SJCRH30 (cell line): ENCODE measurements at regions not wholly inside any gene's neighbourhood (a gene's known extent, or its start where the extent isn't known, plus 50 kb on each side); places are given as distances from the start of the nearest gene placed in this dataset.

Experiments
- DNase-seq, 2 experiments: peaks; one replicate each; pipeline ENCODE4 v3.0.0-alpha.2; 2015 to 2020
- H3K27ac ChIP-seq: fragments of 250-450 bp; sonication (Bioruptor Pico); 2 replicates; pipeline ENCODE4 v1.5.1; 2020; ENCODE audit warnings: mild to moderate bottlenecking, moderate library complexity
- H3K27me3 ChIP-seq: fragments of 250-450 bp; sonication (Bioruptor Pico); 2 replicates; pipeline ENCODE4 v1.5.1; 2020; ENCODE audit warnings: mild to moderate bottlenecking, moderate library complexity
- H3K36me3 ChIP-seq: fragments of 250-450 bp; sonication (Bioruptor Pico); 2 replicates; pipeline ENCODE4 v1.5.1; 2020; ENCODE audit warnings: mild to moderate bottlenecking, moderate library complexity
- H3K4me1 ChIP-seq: fragments of 250-450 bp; sonication (Bioruptor Pico); 2 replicates; pipeline ENCODE4 v1.5.1; 2020; ENCODE audit warnings: mild to moderate bottlenecking, moderate library complexity
- H3K4me3 ChIP-seq: fragments of 250-450 bp; sonication (Bioruptor Pico); 2 replicates; pipeline ENCODE4 v1.5.1; 2020; ENCODE audit warnings: mild to moderate bottlenecking, moderate library complexity
- H3K9me3 ChIP-seq: fragments of 250-450 bp; sonication (Bioruptor Pico); replicated peaks from 2 replicates; pipeline ENCODE4 v1.5.1; 2020; ENCODE audit warnings: mild to moderate bottlenecking, moderate library complexity

DNA sequence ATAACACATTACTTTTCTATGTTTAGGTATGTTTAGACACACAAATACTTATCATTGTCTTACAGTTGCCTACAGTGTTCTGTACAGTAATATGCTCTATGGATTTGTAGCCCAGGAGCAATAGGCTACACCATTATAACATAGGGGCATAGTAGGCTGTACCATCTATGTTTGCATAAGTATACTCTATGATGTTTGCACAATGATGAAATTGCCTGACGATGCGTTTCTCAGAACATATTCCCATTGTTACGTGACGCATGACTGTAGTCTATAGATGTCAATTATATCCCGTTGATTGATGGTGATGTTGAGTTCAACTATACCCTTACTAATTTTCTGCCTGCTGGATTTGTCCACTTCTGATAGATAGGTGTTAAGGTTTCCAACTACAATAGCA, 139.4 kb upstream of the PFN2 start:
- Histone ChIP-seq H3K27me3 (no peaks in the 10 kb centered on the region), H3K4me3 (no peak overlapping the region), H3K4me1 (peaks cover 40% of the 10 kb centered on the region), H3K27ac (no peak overlapping the region), H3K36me3 (no peaks in the 10 kb centered on the region), H3K9me3 (no peaks in the 10 kb centered on the region)
- no peak for DNase-seq

DNA sequence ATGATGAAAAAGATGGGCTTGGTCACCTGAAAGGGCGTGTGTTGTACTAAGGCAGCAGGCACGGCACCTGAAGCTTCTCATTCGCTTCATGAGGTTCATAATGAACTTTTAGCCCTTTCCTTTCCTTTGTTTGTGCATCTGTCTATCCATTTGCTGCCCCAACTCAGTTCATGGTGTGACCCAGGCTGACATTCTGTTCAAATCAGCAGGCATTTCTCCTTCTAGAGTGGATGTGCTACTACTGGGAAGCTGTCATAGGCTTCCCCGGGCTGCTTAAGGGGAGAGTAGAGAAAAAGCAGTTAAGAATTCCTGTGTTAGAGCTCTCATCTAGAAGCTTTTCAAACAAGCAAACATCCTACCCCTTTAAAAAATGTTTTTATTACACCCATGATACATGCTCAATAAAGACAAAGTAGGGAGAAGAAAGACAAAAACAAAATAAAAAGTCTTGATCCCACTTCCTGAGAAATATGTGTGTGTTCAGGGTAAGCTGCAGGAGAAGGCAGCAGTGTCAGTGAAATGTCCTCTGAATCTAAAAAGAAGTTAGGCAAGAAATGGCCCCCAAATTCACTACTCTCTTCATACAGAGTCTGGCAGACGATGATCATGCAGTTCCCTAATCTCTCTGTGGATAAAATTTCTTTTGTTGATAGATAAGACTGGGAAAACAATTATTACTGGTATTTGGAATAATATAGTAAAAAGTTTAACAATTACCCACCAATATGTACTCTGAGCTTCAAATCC, 136.9 kb upstream of the PFN2 start:
- DNase-seq: peak; percentile 66 to 84
- Histone ChIP-seq H3K27me3 (no peaks in the 10 kb centered on the region), H3K27ac (peak overlapping the region; percentile 88), H3K36me3 (no peaks in the 10 kb centered on the region), H3K4me3 (peak overlapping the region; percentile 12), H3K9me3 (no peaks in the 10 kb centered on the region), H3K4me1 (peaks cover 36% of the 10 kb centered on the region)

DNA sequence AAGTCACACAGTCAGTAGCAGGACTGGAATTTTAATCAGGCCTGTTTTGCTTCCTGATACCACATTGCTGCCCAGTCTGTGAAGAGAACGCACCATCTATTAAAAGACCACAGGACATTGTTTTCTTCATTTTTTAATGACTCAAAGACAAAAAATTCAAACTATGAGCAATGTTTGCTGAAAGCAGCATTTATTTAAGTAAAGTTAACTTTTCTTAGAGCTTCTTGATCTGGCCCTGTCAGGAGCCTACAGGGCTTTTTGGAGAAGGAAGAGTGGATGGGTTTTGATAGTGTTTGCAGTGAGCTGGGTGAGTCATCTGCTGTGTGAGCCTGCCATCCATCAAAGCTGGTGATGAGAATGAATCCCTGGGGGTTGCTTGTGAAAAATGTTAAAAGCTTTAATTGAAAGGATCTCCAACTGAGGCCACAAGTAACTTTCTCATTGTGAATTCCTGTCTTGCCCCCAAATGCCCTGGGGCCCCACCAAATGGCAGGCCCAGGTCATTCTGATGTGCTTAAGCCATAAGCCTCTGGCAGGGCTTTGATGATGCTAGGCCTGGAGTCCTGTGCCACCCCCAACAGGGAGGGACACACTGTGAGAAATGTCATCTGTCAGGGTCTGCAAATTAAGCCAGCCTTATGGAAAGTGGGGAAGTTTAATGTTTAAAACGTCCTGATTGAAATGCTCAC, 136.2 kb upstream of the PFN2 start:
- H3K4me3 ChIP-seq: peak overlapping the region; percentile 12
- no peaks in the 10 kb centered on the region for H3K36me3 ChIP-seq
- H3K9me3 ChIP-seq: no peaks in the 10 kb centered on the region; the same call in 1 of the 2 replicates
- peak; percentile 88 to 91 for DNase-seq
- H3K27ac ChIP-seq: peak overlapping the region; percentile 88
- no peaks in the 10 kb centered on the region for H3K27me3 ChIP-seq
- H3K4me1 ChIP-seq: peaks cover 36% of the 10 kb centered on the region

DNA sequence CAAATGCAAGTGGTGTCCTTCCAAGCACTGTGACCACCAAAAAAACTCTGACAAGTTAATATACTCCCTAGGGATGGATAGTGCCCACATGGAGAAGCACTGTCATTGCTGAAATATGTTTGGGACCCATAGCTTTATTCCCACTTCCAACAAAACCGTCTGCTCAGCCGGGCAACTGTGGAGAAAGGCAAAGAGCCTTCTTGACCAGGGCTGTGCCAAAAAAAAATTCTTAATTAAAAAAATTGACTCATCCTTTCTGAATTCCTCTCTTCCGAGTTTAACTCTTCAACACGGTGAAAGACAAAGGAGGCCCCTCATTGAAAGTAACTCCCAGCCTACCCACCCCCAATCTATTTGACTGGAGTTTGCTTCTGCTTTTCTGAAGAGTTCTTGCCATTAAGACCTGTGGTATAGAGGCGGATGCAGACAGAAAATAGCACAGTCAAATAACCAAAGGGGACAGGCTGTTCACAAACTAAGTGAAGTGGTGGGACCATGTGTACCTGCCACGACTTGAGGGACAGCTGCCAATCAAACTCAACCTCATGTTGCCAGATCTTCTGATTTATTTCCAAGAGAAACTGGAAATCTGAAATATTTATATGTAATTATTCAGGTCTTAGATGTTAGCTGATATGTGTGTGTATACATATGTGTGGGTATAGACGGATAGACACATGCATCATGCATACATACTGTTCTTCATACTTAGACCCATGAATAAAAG, 135.4 kb upstream of the PFN2 start:
- peak in 1 of 2 experiments; percentile 14 for DNase-seq
- Histone ChIP-seq H3K9me3 (peaks cover 6% of the 10 kb centered on the region), H3K4me1 (peaks cover 36% of the 10 kb centered on the region), H3K27me3 (no peaks in the 10 kb centered on the region), H3K27ac (peak overlapping the region; percentile 88), H3K4me3 (no peak overlapping the region), H3K36me3 (no peaks in the 10 kb centered on the region)

DNA sequence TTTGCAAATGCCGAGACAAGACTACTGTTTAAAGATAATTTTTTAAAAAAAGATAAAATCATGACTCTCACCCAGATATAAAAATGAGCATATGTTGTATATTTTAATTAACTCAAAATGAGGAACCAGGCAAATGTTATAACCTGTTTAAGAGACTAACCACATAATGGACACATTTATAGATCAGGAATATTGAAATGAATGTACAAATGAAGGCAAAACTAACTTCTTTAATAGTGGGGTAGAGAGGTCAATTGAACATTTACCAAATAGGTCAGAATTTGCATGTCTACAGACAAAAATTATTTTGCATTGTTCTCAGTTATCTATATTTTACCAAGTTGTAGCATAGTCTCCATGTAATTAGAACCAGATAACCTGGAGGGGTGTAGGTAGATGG, 134.3 kb upstream of the PFN2 start:
- no peaks in the 10 kb centered on the region for H3K27me3 ChIP-seq
- H3K36me3 ChIP-seq: no peaks in the 10 kb centered on the region
- no peak for DNase-seq
- peaks cover 36% of the 10 kb centered on the region for H3K4me1 ChIP-seq
- no peak overlapping the region for H3K4me3 ChIP-seq
- H3K27ac ChIP-seq: no peak overlapping the region
- H3K9me3 ChIP-seq: peaks cover 14% of the 10 kb centered on the region

DNA sequence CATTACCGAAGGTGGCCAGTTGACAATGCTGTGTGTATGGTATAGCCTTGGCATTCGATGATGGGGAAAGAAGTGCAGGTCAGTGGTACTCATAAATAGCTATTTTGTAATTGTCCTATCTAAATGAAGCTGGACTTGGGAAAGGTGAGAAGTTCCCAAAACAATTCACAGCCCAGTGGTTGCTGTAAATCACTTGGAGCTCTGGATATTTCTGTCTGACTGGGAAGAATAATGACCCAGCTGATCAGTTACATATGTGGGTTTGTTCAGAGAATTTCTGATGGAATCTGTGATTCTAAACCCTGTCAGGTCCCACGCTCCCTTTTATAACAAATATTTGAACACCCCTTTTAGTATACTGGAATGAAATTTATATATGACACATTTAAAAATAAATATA, 133.9 kb upstream of the PFN2 start:
- H3K27ac ChIP-seq: no peak overlapping the region
- peaks cover 16% of the 10 kb centered on the region for H3K9me3 ChIP-seq
- H3K4me3 ChIP-seq: no peak overlapping the region
- H3K4me1 ChIP-seq: peaks cover 36% of the 10 kb centered on the region
- no peak for DNase-seq
- H3K36me3 ChIP-seq: no peaks in the 10 kb centered on the region
- H3K27me3 ChIP-seq: no peaks in the 10 kb centered on the region

DNA sequence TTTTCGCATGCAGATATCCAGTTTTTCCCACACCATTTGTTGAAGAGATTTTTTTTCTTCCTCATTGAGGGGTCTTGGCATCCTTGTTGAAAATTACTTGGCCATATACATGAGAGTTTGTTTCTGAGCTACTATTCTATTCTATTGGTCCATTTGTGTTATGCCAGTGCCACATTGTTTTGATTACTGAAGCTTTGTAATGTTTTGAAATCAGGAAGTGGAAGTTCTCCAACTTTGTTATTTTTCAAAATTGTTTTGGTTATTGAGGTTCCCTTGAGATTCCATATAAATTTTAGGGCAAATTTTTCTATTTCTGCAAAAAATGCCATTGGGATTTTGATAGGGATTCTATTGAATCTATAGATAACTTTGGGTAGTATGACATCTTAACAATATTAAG, 130.3 kb upstream of the PFN2 start:
- H3K36me3 ChIP-seq: no peaks in the 10 kb centered on the region
- H3K4me3 ChIP-seq: no peak overlapping the region
- H3K9me3 ChIP-seq: peaks cover 16% of the 10 kb centered on the region
- H3K27ac ChIP-seq: no peak overlapping the region
- H3K4me1 ChIP-seq: peaks cover 19% of the 10 kb centered on the region
- DNase-seq: no peak
- no peaks in the 10 kb centered on the region for H3K27me3 ChIP-seq

DNA sequence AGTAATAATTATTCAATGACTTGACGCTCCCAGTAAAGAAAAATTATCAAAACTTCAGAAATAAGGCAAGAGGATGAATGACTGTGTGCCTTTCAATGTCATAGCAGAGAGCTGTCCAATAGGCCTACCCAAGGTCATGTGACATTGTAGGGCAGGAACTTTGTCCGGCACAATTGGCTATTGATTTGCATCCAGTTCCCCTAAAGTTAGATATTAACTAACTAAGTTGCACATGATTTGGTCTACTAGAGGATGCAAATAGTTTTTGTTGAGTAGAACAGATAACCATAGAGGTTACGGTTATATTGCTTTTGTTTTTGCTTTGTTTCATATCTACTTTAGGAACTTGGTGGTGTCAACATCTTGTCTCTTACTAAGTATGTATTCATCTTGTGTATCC, 127.9 kb upstream of the PFN2 start:
- DNase-seq: no peak
- H3K4me1 ChIP-seq: peaks cover 29% of the 10 kb centered on the region
- peaks cover 16% of the 10 kb centered on the region for H3K9me3 ChIP-seq
- no peak overlapping the region for H3K27ac ChIP-seq
- no peak overlapping the region for H3K4me3 ChIP-seq
- no peaks in the 10 kb centered on the region for H3K27me3 ChIP-seq
- H3K36me3 ChIP-seq: no peaks in the 10 kb centered on the region

DNA sequence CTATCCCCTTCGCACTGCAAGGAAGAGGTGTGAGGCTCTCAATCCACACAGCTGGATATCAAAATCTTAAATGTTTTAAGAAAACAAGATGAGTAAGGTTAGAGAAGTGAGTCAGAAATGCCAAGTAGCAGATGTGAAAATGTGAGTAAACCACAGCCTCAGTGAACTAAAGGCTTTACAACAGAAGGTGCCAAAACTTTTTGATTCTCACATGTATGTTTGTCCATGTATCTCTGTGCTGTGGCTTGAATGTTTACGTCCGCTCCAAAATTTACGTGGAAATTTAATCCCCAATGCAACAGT, 126.8 kb upstream of the PFN2 start:
- peaks cover 16% of the 10 kb centered on the region for H3K9me3 ChIP-seq
- peak overlapping the region; percentile 23 for H3K27ac ChIP-seq
- H3K36me3 ChIP-seq: no peaks in the 10 kb centered on the region
- no peaks in the 10 kb centered on the region for H3K27me3 ChIP-seq
- H3K4me3 ChIP-seq: no peak overlapping the region
- H3K4me1 ChIP-seq: peaks cover 29% of the 10 kb centered on the region
- no peak for DNase-seq

DNA sequence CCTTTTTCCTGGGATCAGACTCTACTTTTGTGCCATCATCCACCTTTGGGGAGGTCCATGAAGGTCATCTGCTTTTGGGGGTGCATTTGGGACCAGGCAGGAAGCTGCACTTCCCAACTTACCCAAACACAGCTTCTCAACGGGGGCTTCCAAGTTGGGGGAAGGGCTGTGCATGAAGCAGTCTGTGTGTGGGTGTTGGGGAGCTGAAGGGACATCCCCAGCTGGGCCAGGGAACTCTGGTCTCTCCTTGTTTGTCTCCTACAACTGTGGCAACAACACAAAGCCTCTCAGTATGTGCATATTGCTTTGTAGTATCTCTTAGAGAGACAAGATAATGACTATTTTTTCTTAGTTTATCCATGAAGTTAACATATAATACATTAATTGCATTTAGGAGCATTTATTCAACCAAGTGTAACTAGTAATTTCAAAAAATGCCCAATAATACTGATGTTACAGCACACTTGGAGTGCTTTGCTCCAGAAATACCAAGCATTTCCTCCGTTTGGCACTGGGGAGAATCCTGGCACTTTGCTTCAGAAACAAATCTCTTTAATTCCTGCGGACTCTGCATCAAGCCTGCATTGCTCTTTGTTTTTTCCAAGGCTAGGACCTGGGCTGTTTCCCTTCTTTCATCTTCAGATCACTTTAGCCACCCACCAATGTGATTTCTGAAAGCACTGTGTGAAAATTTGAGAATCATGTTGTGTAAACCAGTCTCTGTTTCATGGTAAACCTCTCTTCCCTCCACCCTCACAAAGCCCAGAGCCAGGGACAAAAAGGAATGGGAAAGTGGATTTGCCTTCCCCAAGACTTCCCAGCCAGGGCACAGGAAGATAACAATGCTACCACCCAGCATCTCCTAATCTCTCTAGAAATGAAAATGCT, 126.2 kb upstream of the PFN2 start:
- no peaks in the 10 kb centered on the region for H3K27me3 ChIP-seq
- H3K36me3 ChIP-seq: no peaks in the 10 kb centered on the region
- no peak for DNase-seq
- H3K4me1 ChIP-seq: peaks cover 29% of the 10 kb centered on the region
- H3K9me3 ChIP-seq: peaks cover 16% of the 10 kb centered on the region
- H3K27ac ChIP-seq: peak overlapping the region; percentile 23
- H3K4me3 ChIP-seq: no peak overlapping the region

DNA sequence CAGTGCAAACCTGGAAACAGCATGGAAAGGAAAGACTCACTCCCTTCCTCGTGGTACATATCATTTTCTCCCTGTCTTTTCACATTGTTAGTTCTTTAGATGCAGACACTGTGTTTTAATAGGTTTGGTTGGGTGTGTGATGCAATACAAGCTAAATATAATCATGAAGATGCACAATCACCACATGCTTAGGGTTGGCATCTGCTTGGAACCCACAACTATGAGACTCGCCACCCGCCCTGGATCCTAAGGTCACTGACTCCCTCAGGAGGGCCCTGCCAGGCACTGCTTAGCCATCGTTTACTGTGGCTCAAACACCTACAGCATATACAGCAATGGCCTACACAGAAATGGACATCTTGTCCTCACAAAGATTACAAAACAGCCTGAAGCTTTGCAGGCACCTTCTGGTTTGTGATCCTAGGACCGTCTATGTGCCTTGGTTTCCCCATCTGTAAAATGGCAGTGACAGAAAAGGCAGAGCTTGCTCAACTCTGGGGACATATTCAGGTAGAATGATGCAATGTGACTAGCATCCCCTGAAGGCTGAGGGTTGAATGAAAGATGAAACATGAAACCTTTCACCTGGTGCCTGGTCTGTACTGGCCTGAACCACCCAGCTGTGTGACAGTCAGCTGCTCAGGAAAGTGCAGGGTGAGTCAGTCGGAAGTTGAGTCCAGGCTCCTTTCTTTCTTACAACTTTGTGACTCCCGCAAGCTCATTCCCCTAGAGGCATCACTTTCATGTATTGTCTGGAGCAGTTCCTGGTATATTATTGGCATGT, 123.6 kb upstream of the PFN2 start:
- no peaks in the 10 kb centered on the region for H3K9me3 ChIP-seq
- H3K27ac ChIP-seq: peak overlapping the region; percentile 63
- H3K4me1 ChIP-seq: peaks cover 29% of the 10 kb centered on the region
- peak; percentile 79 to 89 for DNase-seq
- H3K36me3 ChIP-seq: no peaks in the 10 kb centered on the region
- no peak overlapping the region for H3K4me3 ChIP-seq
- no peaks in the 10 kb centered on the region for H3K27me3 ChIP-seq

DNA sequence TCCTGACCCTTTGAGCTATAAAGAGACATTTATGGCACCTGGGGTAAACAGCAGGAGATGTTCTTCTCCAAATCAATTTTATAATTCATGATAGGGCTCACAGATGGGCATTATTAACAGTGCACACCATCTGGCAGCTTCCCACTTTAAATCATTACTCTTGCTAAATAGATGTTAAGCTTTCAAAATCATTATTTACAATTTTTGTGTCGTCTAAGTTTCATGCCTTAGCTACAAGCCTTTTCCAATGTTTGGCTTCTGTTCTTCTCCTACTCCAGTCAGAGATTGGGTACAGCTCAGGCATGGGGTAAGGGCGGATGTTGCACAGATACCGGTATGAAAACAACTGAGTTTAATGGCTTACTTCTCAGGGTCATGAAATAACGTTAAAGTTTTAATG, 120.9 kb upstream of the PFN2 start:
- Histone ChIP-seq H3K4me3 (no peak overlapping the region), H3K9me3 (no peaks in the 10 kb centered on the region), H3K27me3 (no peaks in the 10 kb centered on the region), H3K4me1 (peaks cover 17% of the 10 kb centered on the region), H3K27ac (no peak overlapping the region), H3K36me3 (no peaks in the 10 kb centered on the region)
- no peak for DNase-seq

DNA sequence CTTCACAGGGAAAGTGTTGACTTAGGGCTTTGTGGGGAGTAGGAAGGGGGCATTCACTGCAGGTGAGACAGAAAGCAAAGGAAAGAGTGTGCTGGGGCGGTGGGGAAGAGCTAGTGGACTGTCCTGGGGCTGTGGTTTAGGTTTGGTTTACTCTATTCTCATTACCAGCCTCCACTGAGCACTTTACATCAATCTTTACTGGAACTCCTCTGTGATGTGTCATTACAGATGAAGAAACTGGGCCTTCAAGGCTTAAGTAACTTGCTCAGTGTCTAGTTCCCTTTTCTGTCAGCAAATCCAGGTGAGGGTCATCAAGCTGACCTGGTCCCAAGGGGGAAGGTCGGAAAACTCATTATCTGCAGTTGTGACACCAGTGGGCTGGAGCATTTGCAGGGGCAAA, 120.2 kb upstream of the PFN2 start:
- Histone ChIP-seq H3K9me3 (no peaks in the 10 kb centered on the region), H3K36me3 (no peaks in the 10 kb centered on the region), H3K27me3 (no peaks in the 10 kb centered on the region), H3K4me3 (no peak overlapping the region), H3K27ac (no peak overlapping the region), H3K4me1 (peaks cover 17% of the 10 kb centered on the region)
- DNase-seq: no peak

DNA sequence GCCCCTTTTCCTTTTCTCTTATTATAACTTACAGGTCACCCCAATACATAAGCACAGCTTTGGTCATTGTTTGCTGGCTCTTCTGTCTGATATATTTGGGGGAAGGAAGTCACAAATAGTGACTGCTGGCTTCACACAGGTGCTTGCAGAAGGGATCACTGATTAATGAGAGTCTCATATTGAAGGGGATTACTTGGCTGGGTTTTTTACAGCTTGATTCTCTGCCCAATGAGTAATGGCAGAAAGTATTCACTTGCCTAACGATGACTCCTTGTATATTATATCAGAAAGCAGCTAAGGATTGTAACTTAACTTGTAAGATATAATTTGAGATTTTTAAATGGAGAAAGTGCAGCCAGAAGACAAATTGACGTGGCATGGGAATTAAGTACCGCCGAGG, 119.3 kb upstream of the PFN2 start:
- Histone ChIP-seq H3K36me3 (no peaks in the 10 kb centered on the region), H3K9me3 (no peaks in the 10 kb centered on the region), H3K27ac (no peak overlapping the region), H3K27me3 (no peaks in the 10 kb centered on the region), H3K4me3 (no peak overlapping the region), H3K4me1 (peaks cover 12% of the 10 kb centered on the region)
- DNase-seq: no peak
